NCI-H2107 (cell line): ENCODE measurements at regions not wholly inside any gene's neighbourhood (a gene's known extent, or its start where the extent isn't known, plus 50 kb on each side); places are given as distances from the start of the nearest gene placed in this dataset.

Experiments used
- DNase-seq: peaks from one replicate; lab custom pipeline; 2025; lab: John Stamatoyannopoulos, UW

DNA sequence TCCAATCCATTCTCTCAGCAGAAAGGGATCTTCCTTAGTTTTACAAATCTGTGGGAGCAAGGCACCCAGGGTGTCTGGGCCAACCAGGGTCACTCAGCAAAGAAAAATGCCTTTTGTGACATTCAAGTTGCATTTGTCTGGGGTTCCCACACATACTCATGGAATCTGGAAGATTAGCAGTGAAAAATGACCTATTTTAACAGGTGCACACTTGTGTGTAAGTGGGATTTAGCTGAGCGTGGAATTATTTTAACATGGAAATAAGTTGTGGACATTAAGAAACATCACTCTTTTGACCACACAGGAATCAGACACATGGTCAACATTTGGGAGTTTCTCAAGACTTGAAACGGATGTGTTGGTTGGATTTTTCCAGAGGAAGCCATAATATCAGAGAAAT is 234.9 kb downstream of the OPA1 start:
- DNase-seq = no peak

DNA sequence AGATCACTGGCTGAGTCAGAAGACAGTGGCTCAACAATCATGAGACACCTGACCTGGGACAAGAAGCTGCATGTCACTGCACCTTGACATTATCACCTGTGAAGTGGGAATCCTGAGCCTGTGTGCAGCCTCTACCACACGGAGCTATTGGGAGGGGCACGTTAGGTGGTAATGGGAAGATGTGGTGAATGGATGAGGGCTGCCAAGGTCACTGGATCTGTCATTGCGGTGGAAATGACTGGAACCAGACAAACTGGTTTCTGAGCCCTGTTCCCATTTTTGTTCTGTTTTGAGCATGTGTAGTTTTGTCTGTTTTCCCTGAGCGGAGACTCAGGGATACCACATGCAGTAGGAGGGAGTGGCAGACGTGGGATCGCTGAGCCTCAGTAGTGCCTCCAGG is 235.5 kb downstream of the OPA1 start:
- DNase-seq = no peak

DNA sequence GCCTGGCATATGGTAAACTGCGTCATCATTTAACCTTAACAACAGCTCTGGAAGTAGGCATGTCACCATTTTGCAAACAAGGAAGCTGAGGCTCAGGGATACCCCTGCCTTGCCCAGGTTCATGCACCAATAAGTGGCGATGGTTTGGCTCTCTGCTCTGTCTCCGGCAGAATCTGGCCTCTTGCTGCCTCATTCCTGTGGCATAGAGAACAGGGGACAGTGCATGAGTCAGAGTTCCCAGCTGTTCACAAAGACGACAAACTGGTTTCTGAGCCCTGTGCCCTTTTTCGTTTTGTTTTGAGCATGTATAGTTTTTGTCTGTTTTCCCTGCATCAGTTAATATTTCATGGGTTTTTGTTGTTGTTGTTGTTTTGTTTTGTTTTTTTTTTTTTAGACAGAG is 236.8 kb downstream of the OPA1 start:
- no peak for DNase-seq

GRCh38 chr3:193830791-193831191 is 237.8 kb downstream of the OPA1 start:
- DNase-seq = peak; percentile 98

- peak; percentile 64 for DNase-seq
Measured at GRCh38 chr3:193831495-193832455, 238.8 kb downstream of the OPA1 start.

DNA sequence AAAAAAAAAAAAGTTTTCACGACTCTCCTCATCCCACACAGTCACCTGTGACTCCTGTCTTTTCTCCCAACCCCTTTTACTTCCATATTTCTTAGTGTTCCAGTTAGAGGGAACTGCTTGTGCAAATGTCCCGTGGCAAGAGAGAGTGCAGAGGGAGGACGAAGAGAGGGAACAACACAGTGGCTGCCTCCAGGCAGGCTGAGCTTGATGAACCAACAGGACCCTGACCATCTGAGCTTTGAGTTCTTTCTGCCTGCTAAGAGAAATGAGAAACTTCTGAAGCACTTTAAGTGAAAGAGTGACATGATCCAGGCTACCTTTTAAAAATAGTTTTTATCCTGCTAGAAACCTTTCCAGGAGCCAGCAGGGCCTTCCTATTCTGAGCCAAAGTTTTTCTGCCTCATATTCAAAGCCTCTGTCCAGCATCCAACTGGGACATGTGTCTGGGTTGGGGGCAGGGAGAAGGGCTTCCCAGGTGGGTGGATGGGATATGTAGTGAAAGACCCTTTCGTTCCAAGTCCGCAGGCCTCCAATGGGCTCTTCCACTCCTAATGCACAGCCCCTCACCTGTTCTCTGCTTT is 239.9 kb downstream of the OPA1 start:
- no peak for DNase-seq

DNA sequence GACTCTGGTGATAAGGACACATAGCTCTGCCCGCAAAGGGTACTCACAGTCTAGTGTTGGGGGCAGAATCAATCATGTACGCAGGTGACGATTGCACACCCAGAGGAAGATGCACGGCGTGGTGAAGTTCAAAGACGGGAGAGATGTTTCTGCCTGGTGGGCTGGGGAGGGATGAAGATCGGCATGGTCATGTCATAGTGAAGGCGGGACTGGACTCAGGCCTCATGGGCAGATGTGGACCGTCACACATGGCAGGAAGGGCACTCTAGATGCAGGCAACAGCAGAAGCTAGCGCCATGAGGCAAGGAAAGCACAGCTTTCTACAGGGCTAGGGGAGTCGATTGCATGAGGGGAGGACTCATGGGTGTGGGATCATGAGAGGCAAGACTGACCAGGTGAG is 240.6 kb downstream of the OPA1 start:
- no peak for DNase-seq

DNA sequence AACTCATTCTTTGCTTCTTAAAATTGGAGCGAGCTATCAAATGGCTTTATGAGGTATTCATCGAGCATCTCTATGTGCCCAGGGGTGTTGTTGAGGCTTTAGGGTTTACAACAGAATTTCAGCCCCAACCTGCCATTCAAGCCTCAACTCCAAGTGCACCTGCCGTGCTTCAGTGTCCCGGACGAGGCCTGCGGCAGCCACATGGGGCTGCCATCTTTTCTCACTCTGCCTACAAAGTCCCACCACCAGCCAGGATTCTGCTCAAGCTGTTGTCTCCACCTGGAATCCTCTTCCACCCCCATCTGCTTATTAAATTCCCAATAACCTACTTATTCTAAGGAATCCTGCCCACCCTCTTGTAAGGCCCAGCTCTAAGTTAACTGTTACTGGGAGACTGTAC is 242.4 kb downstream of the OPA1 start:
- DNase-seq = no peak

DNA sequence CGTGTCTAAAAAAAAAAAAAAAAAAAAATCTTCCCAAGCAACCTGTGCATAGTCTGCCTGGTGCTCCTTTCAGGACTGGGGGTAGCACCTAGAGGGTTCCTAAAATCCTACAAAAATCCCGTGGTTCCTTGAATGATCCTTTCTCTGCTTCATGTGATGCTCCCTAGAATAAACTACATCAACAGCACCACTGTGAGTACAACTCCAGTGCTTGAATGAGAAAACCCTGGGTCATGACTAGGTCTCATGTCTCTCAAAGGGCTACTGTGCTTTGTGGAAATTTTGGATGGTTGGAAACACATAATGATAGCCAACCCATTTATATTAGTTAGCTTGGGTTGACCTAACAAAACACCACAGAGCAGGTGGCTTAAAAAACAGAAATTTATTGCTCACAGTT is 243.5 kb downstream of the OPA1 start:
- DNase-seq = no peak

DNA sequence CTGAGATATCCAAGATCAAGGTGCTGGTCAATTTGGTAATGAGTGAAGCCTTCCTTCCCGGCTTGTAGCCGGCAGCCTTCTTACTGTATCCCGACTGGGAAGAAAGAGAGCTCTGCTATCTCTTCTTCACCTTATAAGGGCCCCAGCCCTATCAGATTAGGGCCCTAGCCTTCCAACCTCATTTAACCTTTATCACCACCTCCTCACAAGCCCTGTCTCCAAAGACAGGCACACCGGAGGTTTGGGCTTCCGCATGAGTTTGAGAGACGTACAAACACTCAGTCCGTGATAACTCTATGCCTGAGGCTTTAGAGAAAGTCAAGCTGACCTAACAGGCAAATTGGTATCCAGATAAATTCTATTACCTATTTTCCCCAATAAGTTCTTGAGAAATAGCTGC is 243.9 kb downstream of the OPA1 start:
- no peak for DNase-seq

DNA sequence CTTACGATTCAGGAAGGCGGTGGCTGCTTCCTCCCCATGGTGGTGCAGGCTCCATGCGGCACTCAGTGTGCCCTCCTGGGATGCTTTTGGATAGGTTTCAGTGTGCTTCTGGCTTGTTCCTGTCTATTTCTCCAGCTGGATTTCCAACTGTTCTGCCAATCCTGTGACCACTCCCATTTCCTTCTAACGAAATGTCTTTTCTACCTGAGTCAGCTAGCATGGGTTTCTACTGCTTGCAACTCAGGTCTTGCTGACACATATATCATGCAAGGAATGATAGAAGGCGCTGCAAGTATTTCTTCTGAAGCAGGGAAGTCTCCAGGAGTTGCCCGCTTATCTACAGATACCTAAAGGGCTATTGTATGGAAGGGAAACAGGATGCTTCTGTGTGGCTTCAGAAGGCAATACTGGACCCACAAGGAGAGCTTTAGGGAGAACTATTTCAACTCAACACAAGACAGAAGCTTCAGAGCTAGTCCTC is 244.4 kb downstream of the OPA1 start:
- no peak for DNase-seq

- no peak for DNase-seq
Measured at GRCh38 chr3:193840111-193840641, 247.2 kb downstream of the OPA1 start.

GRCh38 chr3:193841581-193841980 is 248.6 kb downstream of the OPA1 start:
- DNase-seq = no peak

GRCh38 chr3:193842029-193842798 is 249.2 kb downstream of the OPA1 start:
- no peak for DNase-seq

GRCh38 chr3:193842832-193843473 is 249.9 kb downstream of the OPA1 start:
- DNase-seq = no peak

DNA sequence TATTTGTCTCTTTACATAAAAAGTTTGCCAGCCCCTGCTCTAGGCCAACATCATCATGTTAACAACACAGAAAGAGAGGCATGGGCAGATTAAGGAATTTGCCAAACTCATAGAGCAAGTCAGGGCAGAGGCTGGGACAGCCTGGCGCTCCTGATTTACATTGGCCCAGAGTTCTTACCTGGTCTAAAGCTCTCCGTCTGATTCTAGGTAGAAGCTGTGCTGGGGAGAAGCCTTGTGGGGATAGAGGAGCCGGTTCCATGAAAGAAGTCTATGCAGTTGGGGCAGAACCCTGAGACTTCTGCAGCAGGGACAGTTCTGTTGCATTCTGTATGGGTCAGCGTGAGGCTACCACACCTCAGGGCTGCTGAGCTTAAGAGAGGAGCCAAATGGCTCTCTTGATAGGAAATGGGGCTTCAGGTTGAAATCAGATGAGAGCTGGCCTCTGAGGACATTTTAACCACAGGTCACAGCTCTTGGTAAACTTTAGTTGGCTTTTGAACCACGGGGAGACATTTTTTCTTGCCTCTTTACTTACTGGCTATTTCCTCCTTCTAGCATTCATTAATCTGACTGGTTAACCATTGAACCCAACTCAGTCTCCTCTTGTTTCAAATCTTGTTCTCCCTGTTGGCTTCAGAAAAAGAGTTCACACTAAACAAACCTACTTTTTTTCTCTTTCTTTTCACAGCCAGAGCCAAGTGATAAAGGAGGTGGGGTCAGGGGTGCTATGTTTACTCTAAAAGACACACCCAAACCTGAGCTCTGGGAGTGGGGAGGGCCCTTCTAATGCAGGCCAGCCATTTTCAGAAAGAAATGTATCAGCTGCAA is 250.7 kb downstream of the OPA1 start:
- DNase-seq = no peak

- no peak for DNase-seq
Measured at GRCh38 chr3:193844472-193844871, 251.5 kb downstream of the OPA1 start.

- no peak for DNase-seq
Measured at GRCh38 chr3:193845144-193845543, 252.1 kb downstream of the OPA1 start.

DNA sequence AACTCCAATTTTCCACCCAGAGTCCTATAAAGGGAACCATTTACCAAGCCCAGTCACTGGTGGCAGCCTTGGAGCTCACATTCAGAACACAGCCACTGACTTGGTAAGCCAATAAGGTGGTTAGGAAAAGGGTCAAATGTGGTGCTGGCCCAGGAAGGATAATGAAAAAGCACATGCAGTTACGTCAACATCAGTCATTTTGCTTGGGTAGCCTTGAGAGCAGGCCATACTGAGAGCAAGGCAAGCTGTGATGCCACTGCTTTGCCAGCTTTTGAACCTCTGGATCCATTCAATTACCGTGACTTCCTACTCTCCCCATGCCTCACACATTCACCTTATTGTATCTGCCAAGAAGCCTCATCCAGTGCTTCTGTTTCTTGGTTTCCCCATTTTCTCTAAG is 253.6 kb downstream of the OPA1 start:
- no peak for DNase-seq

DNA sequence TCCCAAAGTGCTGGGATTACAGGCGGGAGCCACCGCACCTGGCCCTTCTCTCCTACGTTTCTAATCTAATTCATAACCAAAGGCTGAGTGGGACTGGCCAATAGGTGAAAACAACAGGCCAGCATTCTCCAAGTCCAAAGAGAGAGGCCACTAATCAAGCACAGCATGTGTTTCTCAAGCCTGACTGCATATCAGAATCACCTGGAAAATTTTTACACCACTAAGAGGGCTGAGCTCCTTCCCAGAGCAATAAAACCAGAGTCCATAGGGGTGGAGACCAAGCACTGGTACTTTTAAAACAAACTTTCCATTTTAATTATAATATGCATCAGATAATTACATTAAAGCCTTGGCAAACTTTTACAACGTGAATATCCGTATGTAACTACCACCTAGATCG is 254.4 kb downstream of the OPA1 start:
- DNase-seq = no peak

- DNase-seq = no peak
Measured at GRCh38 chr3:193848547-193848946, 255.5 kb downstream of the OPA1 start.
